ENCODE measurements at regions not wholly inside any gene's neighbourhood (a gene's known extent, or its start where the extent isn't known, plus 50 kb on each side); places are given as distances from the start of the nearest gene placed in this dataset.

DNA sequence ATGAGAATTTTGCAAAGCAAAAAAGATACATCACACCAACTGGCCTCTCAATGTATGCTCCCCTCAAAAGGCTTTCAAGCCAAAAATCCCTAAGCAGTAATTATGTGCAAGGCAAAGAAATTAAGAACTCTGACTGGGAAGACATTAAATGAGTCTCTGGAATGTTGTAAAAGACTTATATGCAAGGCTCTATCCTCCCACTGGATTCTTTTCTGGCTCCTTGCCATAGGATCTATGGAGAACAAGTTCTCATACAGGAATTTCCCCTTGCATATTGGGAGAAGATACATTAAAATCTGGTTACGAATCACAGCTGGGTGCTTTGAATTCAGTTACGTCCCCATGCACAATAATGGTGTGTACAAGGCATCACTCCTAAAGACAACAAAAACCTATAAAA is 73.4 kb upstream of the ATL2 start:
- TF ChIP-seq SPI1 (IDR thresholded peaks at IDR 0.05; ENCODE audit: borderline replicate concordance, low read depth): no peak
- no peak for TF ChIP-seq GABPA (IDR thresholded peaks at IDR 0.05; ENCODE audit: low read depth)
- TF ChIP-seq, protein P1, sequence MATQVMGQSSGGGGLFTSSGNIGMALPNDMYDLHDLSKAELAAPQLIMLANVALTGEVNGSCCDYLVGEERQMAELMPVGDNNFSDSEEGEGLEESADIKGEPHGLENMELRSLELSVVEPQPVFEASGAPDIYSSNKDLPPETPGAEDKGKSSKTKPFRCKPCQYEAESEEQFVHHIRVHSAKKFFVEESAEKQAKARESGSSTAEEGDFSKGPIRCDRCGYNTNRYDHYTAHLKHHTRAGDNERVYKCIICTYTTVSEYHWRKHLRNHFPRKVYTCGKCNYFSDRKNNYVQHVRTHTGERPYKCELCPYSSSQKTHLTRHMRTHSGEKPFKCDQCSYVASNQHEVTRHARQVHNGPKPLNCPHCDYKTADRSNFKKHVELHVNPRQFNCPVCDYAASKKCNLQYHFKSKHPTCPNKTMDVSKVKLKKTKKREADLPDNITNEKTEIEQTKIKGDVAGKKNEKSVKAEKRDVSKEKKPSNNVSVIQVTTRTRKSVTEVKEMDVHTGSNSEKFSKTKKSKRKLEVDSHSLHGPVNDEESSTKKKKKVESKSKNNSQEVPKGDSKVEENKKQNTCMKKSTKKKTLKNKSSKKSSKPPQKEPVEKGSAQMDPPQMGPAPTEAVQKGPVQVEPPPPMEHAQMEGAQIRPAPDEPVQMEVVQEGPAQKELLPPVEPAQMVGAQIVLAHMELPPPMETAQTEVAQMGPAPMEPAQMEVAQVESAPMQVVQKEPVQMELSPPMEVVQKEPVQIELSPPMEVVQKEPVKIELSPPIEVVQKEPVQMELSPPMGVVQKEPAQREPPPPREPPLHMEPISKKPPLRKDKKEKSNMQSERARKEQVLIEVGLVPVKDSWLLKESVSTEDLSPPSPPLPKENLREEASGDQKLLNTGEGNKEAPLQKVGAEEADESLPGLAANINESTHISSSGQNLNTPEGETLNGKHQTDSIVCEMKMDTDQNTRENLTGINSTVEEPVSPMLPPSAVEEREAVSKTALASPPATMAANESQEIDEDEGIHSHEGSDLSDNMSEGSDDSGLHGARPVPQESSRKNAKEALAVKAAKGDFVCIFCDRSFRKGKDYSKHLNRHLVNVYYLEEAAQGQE (IDR thresholded peaks at IDR 0.05; ENCODE audit: insufficient replicate concordance, low read depth): no peak
- TF ChIP-seq, protein P2, sequence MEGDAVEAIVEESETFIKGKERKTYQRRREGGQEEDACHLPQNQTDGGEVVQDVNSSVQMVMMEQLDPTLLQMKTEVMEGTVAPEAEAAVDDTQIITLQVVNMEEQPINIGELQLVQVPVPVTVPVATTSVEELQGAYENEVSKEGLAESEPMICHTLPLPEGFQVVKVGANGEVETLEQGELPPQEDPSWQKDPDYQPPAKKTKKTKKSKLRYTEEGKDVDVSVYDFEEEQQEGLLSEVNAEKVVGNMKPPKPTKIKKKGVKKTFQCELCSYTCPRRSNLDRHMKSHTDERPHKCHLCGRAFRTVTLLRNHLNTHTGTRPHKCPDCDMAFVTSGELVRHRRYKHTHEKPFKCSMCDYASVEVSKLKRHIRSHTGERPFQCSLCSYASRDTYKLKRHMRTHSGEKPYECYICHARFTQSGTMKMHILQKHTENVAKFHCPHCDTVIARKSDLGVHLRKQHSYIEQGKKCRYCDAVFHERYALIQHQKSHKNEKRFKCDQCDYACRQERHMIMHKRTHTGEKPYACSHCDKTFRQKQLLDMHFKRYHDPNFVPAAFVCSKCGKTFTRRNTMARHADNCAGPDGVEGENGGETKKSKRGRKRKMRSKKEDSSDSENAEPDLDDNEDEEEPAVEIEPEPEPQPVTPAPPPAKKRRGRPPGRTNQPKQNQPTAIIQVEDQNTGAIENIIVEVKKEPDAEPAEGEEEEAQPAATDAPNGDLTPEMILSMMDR (IDR thresholded peaks at IDR 0.05; ENCODE audit: insufficient read depth, low read length): no peak
- no peak for TF ChIP-seq POLR2AphosphoS5 (IDR thresholded peaks at IDR 0.05; ENCODE audit: low read depth)
- Histone ChIP-seq H3K4me3 (replicated peaks; ENCODE audit: insufficient read depth, low read length) (no peak overlapping the region), H3K27ac (replicated peaks) (no peak overlapping the region), H3K27me3 (ENCODE audit: insufficient read depth, poor library complexity, severe bottlenecking) (no peaks in the 10 kb centered on the region)
- no peak for DNase-seq (ENCODE audit: low read depth in 1 of 2, low spot score in 1 of 2)

DNA sequence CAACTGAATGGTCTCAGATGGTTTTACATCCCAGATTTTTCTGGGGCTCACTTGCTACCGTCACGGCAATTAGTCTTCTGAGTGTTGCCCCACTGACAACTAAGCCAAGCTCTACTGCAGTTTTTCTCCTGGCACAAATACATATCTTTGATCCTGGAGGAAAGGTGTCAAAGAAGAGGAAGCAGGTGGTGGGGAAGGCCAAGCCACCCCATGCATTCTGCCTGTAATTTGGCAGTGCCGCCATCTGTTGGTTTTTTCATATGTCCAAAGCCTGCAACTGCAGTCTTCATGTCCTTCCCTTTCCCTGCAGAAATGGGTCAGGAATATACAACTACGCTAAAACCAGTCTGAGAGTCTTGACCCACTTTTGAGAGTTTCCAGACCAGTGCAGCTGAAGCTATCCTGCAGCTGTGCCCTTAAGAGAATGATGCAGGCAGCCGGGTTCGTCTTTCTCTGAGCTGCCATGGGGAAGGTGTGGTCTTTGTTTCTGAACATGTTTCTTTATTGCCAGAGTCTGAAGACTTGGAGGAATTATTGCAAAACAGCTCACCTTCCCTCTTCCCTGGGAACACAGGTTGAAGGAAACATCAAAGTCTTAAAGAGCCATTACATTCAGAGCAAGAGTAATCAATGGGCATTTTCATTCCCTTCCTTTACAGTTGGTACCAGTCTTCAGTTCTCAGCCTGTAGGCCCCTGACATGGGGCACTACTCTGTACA is 71.8 kb upstream of the ATL2 start:
- no peaks in the 10 kb centered on the region for H3K27me3 ChIP-seq (ENCODE audit: insufficient read depth, poor library complexity, severe bottlenecking)
- TF ChIP-seq GABPA (IDR thresholded peaks at IDR 0.05; ENCODE audit: low read depth): no peak
- TF ChIP-seq, protein P2 (IDR thresholded peaks at IDR 0.05; ENCODE audit: insufficient read depth, low read length): no peak
- no peak for TF ChIP-seq SPI1 (IDR thresholded peaks at IDR 0.05; ENCODE audit: borderline replicate concordance, low read depth)
- TF ChIP-seq, protein P1 (IDR thresholded peaks at IDR 0.05; ENCODE audit: insufficient replicate concordance, low read depth): no peak
- TF ChIP-seq POLR2AphosphoS5 (IDR thresholded peaks at IDR 0.05; ENCODE audit: low read depth): no peak
- no peak overlapping the region for H3K27ac ChIP-seq (replicated peaks)
- DNase-seq (ENCODE audit: low read depth in 1 of 2, low spot score in 1 of 2): no peak
- H3K4me3 ChIP-seq (replicated peaks; ENCODE audit: insufficient read depth, low read length): no peak overlapping the region

DNA sequence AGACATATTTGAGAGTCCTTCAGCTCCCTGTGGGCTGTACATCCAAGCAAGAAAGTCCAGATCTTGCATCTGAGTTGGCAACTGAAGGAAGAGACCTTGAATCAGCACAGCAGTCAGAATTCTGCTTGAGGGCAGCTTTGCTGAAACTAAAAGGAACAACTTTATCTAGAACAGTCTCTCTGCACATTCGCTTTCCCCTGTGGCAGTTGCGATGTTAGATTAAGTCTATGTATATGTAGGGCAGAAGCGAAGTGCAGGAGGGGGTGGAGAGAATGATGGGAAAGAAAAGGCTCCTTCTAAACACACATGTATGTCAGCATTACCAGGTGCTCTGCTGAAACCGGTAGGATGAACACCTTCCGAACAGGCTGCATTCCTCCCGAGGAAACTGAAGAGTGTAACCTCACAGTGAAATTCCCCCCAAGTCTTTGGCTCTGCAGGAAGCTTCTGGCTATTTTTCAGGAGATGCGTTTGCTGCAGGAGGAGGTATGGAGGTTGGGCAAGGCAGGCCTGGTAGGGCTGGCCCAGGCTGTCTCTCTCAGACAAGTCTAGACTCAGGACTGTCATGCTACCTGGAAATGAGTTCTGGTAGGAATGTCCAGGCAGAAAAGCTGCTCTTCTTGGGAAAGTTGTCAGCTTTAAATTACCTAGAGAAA is 70.0 kb upstream of the ATL2 start:
- Histone ChIP-seq H3K27ac (replicated peaks) (no peak overlapping the region), H3K27me3 (ENCODE audit: insufficient read depth, poor library complexity, severe bottlenecking) (no peaks in the 10 kb centered on the region), H3K4me3 (replicated peaks; ENCODE audit: insufficient read depth, low read length) (no peak overlapping the region)
- DNase-seq (ENCODE audit: low read depth in 1 of 2, low spot score in 1 of 2): no peak
- TF ChIP-seq SPI1 (IDR thresholded peaks at IDR 0.05; ENCODE audit: borderline replicate concordance, low read depth) (no peak), POLR2AphosphoS5 (IDR thresholded peaks at IDR 0.05; ENCODE audit: low read depth) (no peak), GABPA (IDR thresholded peaks at IDR 0.05; ENCODE audit: low read depth) (no peak)
- TF ChIP-seq, protein P2 (IDR thresholded peaks at IDR 0.05; ENCODE audit: insufficient read depth, low read length): no peak
- TF ChIP-seq, protein P1 (IDR thresholded peaks at IDR 0.05; ENCODE audit: insufficient replicate concordance, low read depth): no peak
